K562 (cell line): ENCODE measurements at regions not wholly inside any gene's neighbourhood (a gene's known extent, or its start where the extent isn't known, plus 50 kb on each side); places are given as distances from the start of the nearest gene placed in this dataset.

Source experiments
- ATAC-seq: fragments of 200-7000 bp; cut with Tn5 transposase; 3 replicates; pipeline ENCODE4 v1.9.1; 2020; ENCODE audit warnings: moderate library complexity
- BruUV-seq: library from RNA; stranded (reverse); fragments of 400-500 nt; replicated peaks from 2 replicates; lab custom pipeline; 2021; lab: Mats Ljungman, UMichigan
- CTCF ChIA-PET: fragments of 300-600 bp; formaldehyde crosslinking; extraction: SDS; loops from one replicate; lab custom pipeline; 2021; ENCODE audit warnings: low intra/inter-chr PET ratio; lab: Yijun Ruan, JAX
- POLR2A ChIA-PET: fragments of 300-600, 350-650 bp; sonication (Branson Sonifier 250); formaldehyde crosslinking; extraction: SDS; loops from one replicate; lab custom pipeline; 2021; ENCODE audit warnings: antibody characterized with exemption, inconsistent platforms; lab: Yijun Ruan, JAX
- DNase-seq, 4 experiments: peaks; one replicate each; pipeline versions ENCODE4 v3.0.0 to v3.0.0-alpha.2; 2011 to 2018; ENCODE audit warnings: low spot score in 3 of 4, mixed read lengths in 3 of 4; ENCODE audit errors: extremely low read depth in 1 of 4
- FAIRE-seq: peaks from 2 replicates; lab custom pipeline; 2011; peaks lifted over from hg19 to GRCh38; lab: Jason Lieb, UNC
- H2AFZ ChIP-seq: 2 replicates; pipeline ENCODE4 v1.6.0; 2011; ENCODE audit warnings: low read depth, low read length, control low read depth, inconsistent platforms
- H3K27ac ChIP-seq: fragments of 200-600 bp; 3 replicates; pipeline ENCODE4 v1.8.0; 2011; ENCODE audit warnings: low read depth, mild to moderate bottlenecking, control low read depth, inconsistent platforms, low read length, moderate library complexity, mixed read lengths; ENCODE audit errors: extremely low read depth
- H3K27me3 ChIP-seq, 2 experiments: fragments of 300-600 bp in 1 of 2; 2 replicates in 1 of 2; 3 replicates in 1 of 2; pipeline versions ENCODE4 v1.6.0 to v1.8.0; 2011; ENCODE audit warnings: inconsistent platforms in 2 of 2, low read length in 2 of 2, mild to moderate bottlenecking in 1 of 2, mixed read lengths in 1 of 2, moderate library complexity in 1 of 2; ENCODE audit not compliant: control insufficient read depth in 2 of 2, insufficient read depth in 2 of 2
- H3K36me3 ChIP-seq: fragments of 300-600 bp; 3 replicates; pipeline ENCODE4 v1.8.0; 2011; ENCODE audit warnings: mild to moderate bottlenecking, low read length, inconsistent platforms; ENCODE audit not compliant: control insufficient read depth, insufficient read depth
- H3K4me1 ChIP-seq, 2 experiments: fragments of 200-600 bp in 1 of 2; replicated peaks in 1 of 2; 2 replicates in 1 of 2; 3 replicates in 1 of 2; pipeline versions ENCODE4 v1.5.1 to v1.8.0; 2011; ENCODE audit warnings: inconsistent platforms in 2 of 2, low read length in 2 of 2, mild to moderate bottlenecking in 1 of 2, mixed read lengths in 1 of 2, moderate library complexity in 1 of 2; ENCODE audit not compliant: control insufficient read depth in 2 of 2, insufficient read depth in 2 of 2
- H3K4me2 ChIP-seq: 2 replicates; pipeline ENCODE4 v1.6.1; 2011; ENCODE audit warnings: low read length, control low read depth, inconsistent platforms, mixed read lengths; ENCODE audit not compliant: insufficient read depth
- H3K4me3 ChIP-seq: fragments of 200-600 bp; sonication (generic), shearing (Covaris generic); 2 replicates; pipeline ENCODE4 v1.5.1; 2016; ENCODE audit warnings: control low read depth, inconsistent platforms
- H3K79me2 ChIP-seq: fragments of 200-600 bp; 3 replicates; pipeline ENCODE4 v1.8.0; 2011; ENCODE audit warnings: low read length, inconsistent platforms; ENCODE audit not compliant: control insufficient read depth, insufficient read depth
- H3K9ac ChIP-seq, 2 experiments: 2 replicates each; pipeline versions ENCODE4 v1.6.0 to v1.6.1; 2011; ENCODE audit warnings: low read depth in 2 of 2, low read length in 2 of 2, control low read depth in 1 of 2, inconsistent platforms in 1 of 2, mild to moderate bottlenecking in 1 of 2, mixed read lengths in 1 of 2; ENCODE audit not compliant: insufficient read depth in 1 of 2
- H3K9me1 ChIP-seq: one replicate; pipeline ENCODE4 v1.6.0; 2011; ENCODE audit warnings: inconsistent platforms, mild to moderate bottlenecking, low read length, moderate library complexity; ENCODE audit not compliant: control insufficient read depth, insufficient read depth
- H3K9me3 ChIP-seq: replicated peaks from 2 replicates; pipeline ENCODE4 v1.5.1; 2011; ENCODE audit warnings: low read depth, low read length, inconsistent platforms; ENCODE audit not compliant: control insufficient read depth, insufficient read depth
- H4K20me1 ChIP-seq: replicated peaks from 2 replicates; pipeline ENCODE4 v1.6.1; 2011; ENCODE audit warnings: low read length, inconsistent platforms, mixed read lengths; ENCODE audit not compliant: control insufficient read depth, insufficient read depth
- CBFA2T3 ChIP-seq: fragments of 450-650 bp; IDR thresholded peaks from 2 replicates; pipeline ENCODE4 v1.6.1; 2017
- CEBPB ChIP-seq: fragments of 450-650 bp; IDR thresholded peaks from 2 replicates; pipeline ENCODE4 v1.6.1; 2016; ENCODE audit warnings: missing genetic modification characterization, missing compliant biosample characterization
- CEBPG ChIP-seq, 3 experiments: fragments of 200-800 bp in 1 of 3; sonication (Bioruptor generic) in 1 of 3; sonication (generic) in 1 of 3; formaldehyde crosslinking in 1 of 3; IDR thresholded peaks in 2 of 3; conservative IDR thresholded peaks in 1 of 3; 2 replicates each; pipeline versions ENCODE4 v1.6.1 to v1.8.0; 2016 to 2022; ENCODE audit warnings: missing compliant biosample characterization in 2 of 3, missing genetic modification characterization in 2 of 3, mild to moderate bottlenecking in 1 of 3, missing genetic modification reagents in 1 of 3
- CSDE1 ChIP-seq, 2 experiments: fragments of 450-650 bp; IDR thresholded peaks; 2 replicates each; pipeline ENCODE4 v1.6.1; 2016; ENCODE audit warnings: mild to moderate bottlenecking in 1 of 2
- DIDO1 ChIP-seq: fragments of 450-650 bp; IDR thresholded peaks from 2 replicates; pipeline ENCODE4 v1.6.1; 2016; ENCODE audit warnings: low read depth, missing biosample characterization, missing genetic modification characterization
- EWSR1 ChIP-seq: fragments of 450-650 bp; IDR thresholded peaks from 2 replicates; pipeline ENCODE4 v1.6.1; 2018; ENCODE audit warnings: borderline replicate concordance, mild to moderate bottlenecking, low read depth, moderate library complexity; ENCODE audit not compliant: partially characterized antibody
- IFI16 ChIP-seq: fragments of 250-450 bp; sonication (Bioruptor Pico); IDR thresholded peaks from 2 replicates; pipeline ENCODE4 v2.1.2; 2022; ENCODE audit warnings: mild to moderate bottlenecking, inconsistent platforms
- RBM25 ChIP-seq: fragments of 200-400 bp; formaldehyde crosslinking; IDR thresholded peaks from 2 replicates; pipeline ENCODE4 v1.6.1; 2018; ENCODE audit warnings: low read length, low read depth, moderate library complexity; ENCODE audit not compliant: severe bottlenecking
- SIN3A ChIP-seq, 2 experiments: fragments of 150-350 bp in 1 of 2; IDR thresholded peaks; 2 replicates each; pipeline ENCODE4 v1.6.1; 2011 to 2016; ENCODE audit warnings: borderline replicate concordance in 2 of 2, low read depth in 2 of 2, low read length in 2 of 2, mild to moderate bottlenecking in 2 of 2, moderate library complexity in 2 of 2; ENCODE audit not compliant: control insufficient read depth in 1 of 2
- TAF1 ChIP-seq: IDR thresholded peaks from 2 replicates; pipeline ENCODE4 v1.6.1; 2011; ENCODE audit warnings: mild to moderate bottlenecking, low read length, moderate library complexity; ENCODE audit not compliant: insufficient read depth, control insufficient read depth, severe bottlenecking; ENCODE audit errors: extremely low read depth
- TEAD4 ChIP-seq, 2 experiments: sonication (generic) in 1 of 2; formaldehyde crosslinking in 1 of 2; IDR thresholded peaks; 2 replicates each; pipeline versions ENCODE4 v1.6.1 to v1.8.0; 2012 to 2022; ENCODE audit warnings: borderline replicate concordance in 1 of 2, inconsistent platforms in 1 of 2, low read length in 1 of 2, mild to moderate bottlenecking in 1 of 2, missing genetic modification reagents in 1 of 2
- U2AF1 ChIP-seq: fragments of 200-400 bp; formaldehyde crosslinking; optimal IDR thresholded peaks from 2 replicates; pipeline ENCODE3; 2017; ENCODE audit warnings: mild to moderate bottlenecking, low read depth, low read length, moderate library complexity
- ZNF644 ChIP-seq: fragments of 200-800 bp; sonication (Bioruptor generic); IDR thresholded peaks from 2 replicates; pipeline ENCODE4 v1.6.1; 2016; ENCODE audit warnings: low read depth, missing genetic modification characterization, missing compliant biosample characterization
- WGBS: fragments of 100-300 bp; shearing (Covaris generic); methylation state at CpG from one replicate; pipeline ENCODE4 v1.1.6; 2016; ENCODE audit warnings: low coverage, mixed read lengths; ENCODE audit not compliant: insufficient coverage; ENCODE audit errors: missing lambda C conversion rate; 5-methylcytosine and 5-hydroxymethylcytosine counted together
- in situ Hi-C: fragments of 300-500 bp; cut with MboI; formaldehyde crosslinking; loops from 4 replicates; pipeline ENCODE4 v1.15.0; 2018; ENCODE audit warnings: inconsistent platforms, mixed read lengths
- intact Hi-C: fragments of 100-400 bp; cut with micrococcal nuclease; formaldehyde crosslinking; loops from 2 replicates; pipeline ENCODE4 v1.14.2; 2022

GRCh38 chr6:147734151-147734550 lies 225.7 kb downstream of the SAMD5 start (continued):
- no peak for TF ChIP-seq TEAD4 (IDR thresholded peaks at IDR 0.05; ENCODE audit: low read length)
- TF ChIP-seq TEAD4 (CRISPR knock-in tag; IDR thresholded peaks at IDR 0.05; ENCODE audit: borderline replicate concordance), result no peak
- TF ChIP-seq, all 486 proteins: peak for 0

DNA sequence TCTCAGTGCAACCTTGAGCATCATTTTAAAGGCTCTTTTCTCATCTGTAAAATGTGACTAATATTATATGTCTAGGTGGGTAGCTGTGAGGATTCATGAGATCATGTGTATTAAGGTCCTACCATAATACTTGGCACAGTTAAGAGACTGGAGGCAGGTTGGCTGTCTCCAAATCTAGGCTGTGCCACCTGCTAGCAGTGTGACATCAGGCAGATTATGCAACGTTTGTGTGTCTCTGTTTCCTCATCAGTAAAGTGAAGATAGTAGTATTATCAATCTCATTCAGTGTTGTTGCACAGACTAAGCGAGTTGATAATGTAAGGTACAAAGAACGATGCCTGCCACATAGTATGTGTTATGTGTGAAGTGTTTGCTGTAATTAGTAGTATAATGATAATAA lies 227.4 kb downstream of the SAMD5 start:
- no peaks in the 10 kb centered on the region for H3K79me2 ChIP-seq
- BruUV-seq, result no TSS peak
- no peak overlapping the region for H3K4me3 ChIP-seq
- ChIA-PET CTCF (no interaction called here), POLR2A (interaction anchor here (1.0 kb wide), 1 partner anchor 10 kb away, joined by 3 read pairs; no protein-coding TSS in a partner anchor)
- in situ Hi-C loops (no loop called here), intact Hi-C loops (no loop called here)
- 0 out of 2 replicates have a peak, but pooled peaks cover 5% of the 10 kb centered on the region for H4K20me1 ChIP-seq
- no peak for FAIRE-seq
- no peaks in the 10 kb centered on the region for H3K9me1 ChIP-seq
- H3K4me2 ChIP-seq, result no peak overlapping the region
- TF ChIP-seq DIDO1 (tag) (no peak), ZNF644 (tag) (no peak), SIN3A (IDR thresholded peaks at IDR 0.05; ENCODE audit: borderline replicate concordance in 2 of 2, control insufficient read depth in 1 of 2, low read depth in 2 of 2, low read length in 2 of 2) (no peak), IFI16 (CRISPR knock-in tag) (no peak), U2AF1 (no peak), CBFA2T3 (peak; percentile 39; the same call in 1 of the 2 replicates), TAF1 (no peak), EWSR1 (no peak), CSDE1 (IDR thresholded peaks at IDR 0.05) (no peak), CEBPB (peak; percentile 63; the same call in 1 of the 2 replicates), RBM25 (no peak), CEBPG (CRISPR knock-in tag; IDR thresholded peaks at IDR 0.05) (no peak), CEBPG (tag; conservative IDR thresholded peaks at IDR 0.05 in 1 of 2, IDR thresholded peaks at IDR 0.05 in 1 of 2) (peak in 1 of 2 experiments; percentile 36; a peak in 1 of 4 replicates)
- H2AFZ ChIP-seq, result no peak overlapping the region
- H3K9me3 ChIP-seq, result no peaks in the 10 kb centered on the region
- H3K36me3 ChIP-seq, result peaks cover 12% of the 10 kb centered on the region; the same call in 1 of the 3 replicates
- DNase-seq, result no peak
- ATAC-seq, result no peak
- no peaks in the 10 kb centered on the region for H3K27me3 ChIP-seq
- H3K4me1 ChIP-seq, result no peaks in the 10 kb centered on the region
- H3K27ac ChIP-seq, result no peak overlapping the region
- 27% methylated on average over 3 of the region's 3 CpGs for WGBS
- no peak overlapping the region for H3K9ac ChIP-seq
